HG02973 (cell line): ENCODE measurements at regions not wholly inside any gene's neighbourhood (a gene's known extent, or its start where the extent isn't known, plus 50 kb on each side); places are given as distances from the start of the nearest gene placed in this dataset.

Experiments used
- ATAC-seq: cut with Tn5 transposase; IDR thresholded peaks from one replicate; pipeline ENCODE4 v1.9.1; 2021; ENCODE audit warnings: moderate library complexity; ENCODE audit not compliant: unreplicated experiment

GRCh38 chr2:128523457-128523856 is 204.8 kb upstream of the HS6ST1 start:
- no peak for ATAC-seq

GRCh38 chr2:128524183-128524582 is 205.5 kb upstream of the HS6ST1 start:
- no peak for ATAC-seq

GRCh38 chr2:128525653-128526052 is 207.0 kb upstream of the HS6ST1 start:
- ATAC-seq = no peak

- no peak for ATAC-seq
Observed at GRCh38 chr2:128526455-128526976, 207.8 kb upstream of the HS6ST1 start.

GRCh38 chr2:128528133-128528532 is 209.5 kb upstream of the HS6ST1 start:
- no peak for ATAC-seq

GRCh38 chr2:128530025-128530573 is 211.4 kb upstream of the HS6ST1 start:
- no peak for ATAC-seq

GRCh38 chr2:128531856-128532255 is 213.2 kb upstream of the HS6ST1 start:
- ATAC-seq = no peak

GRCh38 chr2:128533101-128533500 is 214.4 kb upstream of the HS6ST1 start:
- no peak for ATAC-seq

- ATAC-seq = no peak
Observed at GRCh38 chr2:128534688-128535392, 216.2 kb upstream of the HS6ST1 start.

- ATAC-seq = no peak
Observed at GRCh38 chr2:128535953-128536352, 217.3 kb upstream of the HS6ST1 start.

GRCh38 chr2:128536925-128537620 is 218.4 kb upstream of the HS6ST1 start:
- no peak for ATAC-seq

- no peak for ATAC-seq
Observed at GRCh38 chr2:128537646-128538045, 219.0 kb upstream of the HS6ST1 start.

- ATAC-seq = no peak
Observed at GRCh38 chr2:128538396-128538795, 219.7 kb upstream of the HS6ST1 start.

- ATAC-seq = no peak
Observed at GRCh38 chr2:128540670-128541069, 222.0 kb upstream of the HS6ST1 start.

GRCh38 chr2:128541448-128541847 is 222.8 kb upstream of the HS6ST1 start:
- no peak for ATAC-seq

GRCh38 chr2:128543036-128543435 is 224.4 kb upstream of the HS6ST1 start:
- no peak for ATAC-seq

GRCh38 chr2:128543646-128544045 is 225.0 kb upstream of the HS6ST1 start:
- no peak for ATAC-seq

GRCh38 chr2:128544321-128545037 is 225.8 kb upstream of the HS6ST1 start:
- ATAC-seq = no peak

- ATAC-seq = no peak
Observed at GRCh38 chr2:128545085-128545484, 226.4 kb upstream of the HS6ST1 start.

- ATAC-seq = no peak
Observed at GRCh38 chr2:128545829-128546228, 227.2 kb upstream of the HS6ST1 start.

GRCh38 chr2:128547667-128548066 is 229.0 kb upstream of the HS6ST1 start:
- ATAC-seq = no peak
